Lower lobe of right lung (tissue), 2 donors: ENCODE measurements at regions not wholly inside any gene's neighbourhood (a gene's known extent, or its start where the extent isn't known, plus 50 kb on each side); places are given as distances from the start of the nearest gene placed in this dataset.

Experiments
- ATAC-seq, 2 donors: fragments of 200-7000 bp; cut with Tn5 transposase; one replicate each; pipeline ENCODE4 v1.9.1; 2020 to 2022; ENCODE audit warnings: mild to moderate bottlenecking in 2 of 2, moderate library complexity in 2 of 2
- DNase-seq: peaks from one replicate; pipeline ENCODE4 v3.0.0-alpha.2; 2020
- H3K27ac ChIP-seq: fragments of 200-600 bp; one replicate; pipeline ENCODE4 v1.8.0; 2022
- H3K27me3 ChIP-seq: fragments of 200-600 bp; one replicate; pipeline ENCODE4 v1.8.0; 2022; ENCODE audit warnings: low read depth
- H3K36me3 ChIP-seq: fragments of 200-600 bp; one replicate; pipeline ENCODE4 v1.8.0; 2022; ENCODE audit warnings: mild to moderate bottlenecking
- H3K4me1 ChIP-seq: fragments of 200-600 bp; one replicate; pipeline ENCODE4 v1.8.0; 2022
- H3K4me3 ChIP-seq: fragments of 200-600 bp; one replicate; pipeline ENCODE4 v1.8.0; 2022; ENCODE audit warnings: mild to moderate bottlenecking
- H3K9me3 ChIP-seq: fragments of 200-600 bp; one replicate; pipeline ENCODE4 v1.8.0; 2022
- intact Hi-C: fragments of 100-400 bp; cut with DNase I; formaldehyde crosslinking; loops from one replicate; pipeline ENCODE4 v1.11.0; 2022
- TF ChIP-seq, protein P1 (sequence below): fragments of 200-600 bp; IDR thresholded peaks from one replicate; pipeline ENCODE4 v1.8.0; 2022; ENCODE audit warnings: antibody characterized with exemption, mild to moderate bottlenecking
- donor health status: DM: no; HTN: yes; CAD: no; lungs with severe emphysema.

- TF ChIP-seq, protein P1, sequence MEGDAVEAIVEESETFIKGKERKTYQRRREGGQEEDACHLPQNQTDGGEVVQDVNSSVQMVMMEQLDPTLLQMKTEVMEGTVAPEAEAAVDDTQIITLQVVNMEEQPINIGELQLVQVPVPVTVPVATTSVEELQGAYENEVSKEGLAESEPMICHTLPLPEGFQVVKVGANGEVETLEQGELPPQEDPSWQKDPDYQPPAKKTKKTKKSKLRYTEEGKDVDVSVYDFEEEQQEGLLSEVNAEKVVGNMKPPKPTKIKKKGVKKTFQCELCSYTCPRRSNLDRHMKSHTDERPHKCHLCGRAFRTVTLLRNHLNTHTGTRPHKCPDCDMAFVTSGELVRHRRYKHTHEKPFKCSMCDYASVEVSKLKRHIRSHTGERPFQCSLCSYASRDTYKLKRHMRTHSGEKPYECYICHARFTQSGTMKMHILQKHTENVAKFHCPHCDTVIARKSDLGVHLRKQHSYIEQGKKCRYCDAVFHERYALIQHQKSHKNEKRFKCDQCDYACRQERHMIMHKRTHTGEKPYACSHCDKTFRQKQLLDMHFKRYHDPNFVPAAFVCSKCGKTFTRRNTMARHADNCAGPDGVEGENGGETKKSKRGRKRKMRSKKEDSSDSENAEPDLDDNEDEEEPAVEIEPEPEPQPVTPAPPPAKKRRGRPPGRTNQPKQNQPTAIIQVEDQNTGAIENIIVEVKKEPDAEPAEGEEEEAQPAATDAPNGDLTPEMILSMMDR, result no peak
- Histone ChIP-seq H3K36me3 (no peaks in the 10 kb centered on the region), H3K4me1 (peaks cover 6% of the 10 kb centered on the region), H3K4me3 (no peak overlapping the region), H3K27ac (no peak overlapping the region), H3K27me3 (no peaks in the 10 kb centered on the region), H3K9me3 (peaks cover 11% of the 10 kb centered on the region)
- DNase-seq (no peak), ATAC-seq (no peak)
- intact Hi-C loops, result no loop called here
These were observed 78.0 kb downstream of the YIPF5 start for GRCh38 chr5:144092508-144092907.

DNA sequence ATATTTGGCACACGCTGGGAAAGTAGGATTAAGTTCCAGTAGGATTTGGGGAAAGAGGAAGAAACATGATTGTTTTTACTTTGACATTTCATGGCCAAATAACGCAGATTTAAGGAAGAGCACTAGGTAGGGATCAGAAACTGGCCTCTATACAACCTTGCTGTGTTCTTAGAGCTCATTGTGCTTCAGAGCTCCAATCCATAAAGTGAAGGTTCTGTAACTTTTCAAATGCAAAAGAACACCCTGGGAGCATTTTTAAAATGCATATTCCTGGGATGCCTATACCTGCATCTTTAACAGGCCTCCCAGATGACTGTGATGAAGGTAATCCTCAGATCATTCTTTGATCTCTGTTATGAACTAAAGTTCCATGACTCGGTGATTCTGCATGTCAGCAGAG lies 77.1 kb downstream of the YIPF5 start:
- intact Hi-C loops, result no loop called here
- H3K4me3 ChIP-seq, result no peak overlapping the region
- H3K4me1 ChIP-seq, result peaks cover 6% of the 10 kb centered on the region
- peaks cover 11% of the 10 kb centered on the region for H3K9me3 ChIP-seq
- TF ChIP-seq, protein P1, result no peak
- no peak for DNase-seq
- no peak overlapping the region for H3K27ac ChIP-seq
- ATAC-seq, result no peak
- no peaks in the 10 kb centered on the region for H3K27me3 ChIP-seq
- H3K36me3 ChIP-seq, result no peaks in the 10 kb centered on the region

GRCh38 chr5:144093868-144094267 lies 76.6 kb downstream of the YIPF5 start:
- intact Hi-C loops, result no loop called here
- H3K4me1 ChIP-seq, result peaks cover 6% of the 10 kb centered on the region
- ATAC-seq (no peak), DNase-seq (no peak)
- H3K27ac ChIP-seq, result no peak overlapping the region
- H3K4me3 ChIP-seq, result no peak overlapping the region
- peaks cover 11% of the 10 kb centered on the region for H3K9me3 ChIP-seq
- TF ChIP-seq, protein P1, result no peak
- H3K27me3 ChIP-seq, result no peaks in the 10 kb centered on the region
- H3K36me3 ChIP-seq, result no peaks in the 10 kb centered on the region

- TF ChIP-seq, protein P1, result no peak
- H3K36me3 ChIP-seq, result no peaks in the 10 kb centered on the region
- DNase-seq (no peak), ATAC-seq (no peak)
- H3K4me3 ChIP-seq, result no peak overlapping the region
- H3K9me3 ChIP-seq, result peaks cover 5% of the 10 kb centered on the region
- H3K27me3 ChIP-seq, result no peaks in the 10 kb centered on the region
- intact Hi-C loops, result no loop called here
- no peaks in the 10 kb centered on the region for H3K4me1 ChIP-seq
- H3K27ac ChIP-seq, result no peak overlapping the region
These were observed 69.8 kb downstream of the YIPF5 start for GRCh38 chr5:144100702-144101101.

GRCh38 chr5:144101616-144102015 lies 68.8 kb downstream of the YIPF5 start:
- no peak for ATAC-seq
- Histone ChIP-seq H3K27ac (no peak overlapping the region), H3K27me3 (no peaks in the 10 kb centered on the region), H3K4me1 (no peaks in the 10 kb centered on the region), H3K9me3 (no peaks in the 10 kb centered on the region), H3K36me3 (no peaks in the 10 kb centered on the region), H3K4me3 (no peak overlapping the region)
- DNase-seq, result no peak
- TF ChIP-seq, protein P1, result no peak
- intact Hi-C loops, result no loop called here

GRCh38 chr5:144102361-144102760 lies 68.1 kb downstream of the YIPF5 start:
- Histone ChIP-seq H3K27ac (no peak overlapping the region), H3K36me3 (no peaks in the 10 kb centered on the region), H3K9me3 (no peaks in the 10 kb centered on the region), H3K4me1 (no peaks in the 10 kb centered on the region), H3K27me3 (no peaks in the 10 kb centered on the region), H3K4me3 (no peak overlapping the region)
- intact Hi-C loops, result no loop called here
- DNase-seq, result no peak
- no peak for ATAC-seq
- TF ChIP-seq, protein P1, result no peak
